ENCODE measurements at regions not wholly inside any gene's neighbourhood (a gene's known extent, or its start where the extent isn't known, plus 50 kb on each side); places are given as distances from the start of the nearest gene placed in this dataset.

- Histone ChIP-seq H3K9me3 (no peaks in the 10 kb centered on the region), H3K4me1 (peaks cover 13 to 38% (median 26%) of the 10 kb centered on the region in 4 donors), H3K4me3 (no peak overlapping the region), H3K27me3 (no peaks in the 10 kb centered on the region), H3K36me3 (no peaks in the 10 kb centered on the region), H3K27ac (peak overlapping the region; percentile 66 to 76 (median 70))
- DNase-seq = no peak
- in situ Hi-C loops (cut with MboI; ENCODE audit: low pct_ligation_motif_present in 1 of 4, low pct_unique_long_range_greater_than_20kb in 1 of 4, low sequenced_read_pairs in 3 of 4) (loop anchor here in 2 of 4 donors (10.0 to 25.0 kb wide), 2 partner anchors 272 to 525 kb away; no protein-coding TSS in a partner anchor), intact Hi-C loops (cut with DNase I; ENCODE audit: low total_unique reads) (no loop called here)
- TF ChIP-seq POLR2A (IDR thresholded peaks at IDR 0.05) (no peak), EP300 (IDR thresholded peaks at IDR 0.05; ENCODE audit: low read depth) (no peak), POLR2AphosphoS5 (IDR thresholded peaks at IDR 0.05) (no peak), CTCF (IDR thresholded peaks at IDR 0.05) (no peak)
- WGBS, 2 donors (ENCODE audit: low coverage in 1 of 2) = 50 to 58% methylated on average over 6 to 12 of the region's 12 CpGs
These were observed 170.1 kb upstream of the HAAO start for GRCh38 chr2:42962508-42962953.

GRCh38 chr2:42961961-42962360 lies 169.6 kb upstream of the HAAO start:
- Histone ChIP-seq H3K27ac (peak overlapping the region; percentile 66 to 76 (median 70)), H3K4me3 (no peak overlapping the region), H3K36me3 (no peaks in the 10 kb centered on the region), H3K9me3 (no peaks in the 10 kb centered on the region), H3K4me1 (peaks cover 13 to 43% (median 26%) of the 10 kb centered on the region in 4 donors), H3K27me3 (no peaks in the 10 kb centered on the region)
- no peak for TF ChIP-seq POLR2A (IDR thresholded peaks at IDR 0.05)
- TF ChIP-seq POLR2AphosphoS5 (IDR thresholded peaks at IDR 0.05) = no peak
- TF ChIP-seq CTCF (IDR thresholded peaks at IDR 0.05) = no peak
- no peak for TF ChIP-seq EP300 (IDR thresholded peaks at IDR 0.05; ENCODE audit: low read depth)
- intact Hi-C loops (cut with DNase I; ENCODE audit: low total_unique reads) = no loop called here
- no peak for DNase-seq
- in situ Hi-C loops (cut with MboI; ENCODE audit: low pct_ligation_motif_present in 1 of 4, low pct_unique_long_range_greater_than_20kb in 1 of 4, low sequenced_read_pairs in 3 of 4) = loop anchor here in 2 of 4 donors (10.0 to 25.0 kb wide), 2 partner anchors 273 to 525 kb away; no protein-coding TSS in a partner anchor
- 60 to 90% methylated on average over 6 to 7 of the region's 7 CpGs for WGBS, 2 donors (ENCODE audit: low coverage in 1 of 2)

- in situ Hi-C loops (cut with MboI; ENCODE audit: low pct_ligation_motif_present in 1 of 4, low pct_unique_long_range_greater_than_20kb in 1 of 4, low sequenced_read_pairs in 3 of 4) = loop anchor here in 2 of 4 donors (10.0 to 25.0 kb wide), 2 partner anchors 273 to 526 kb away; no protein-coding TSS in a partner anchor
These were observed 169.0 kb upstream of the HAAO start for GRCh38 chr2:42961385-42961811.

GRCh38 chr2:42960842-42961180 lies 168.4 kb upstream of the HAAO start:
- intact Hi-C loops (cut with DNase I; ENCODE audit: low total_unique reads) = no loop called here
- in situ Hi-C loops (cut with MboI; ENCODE audit: low pct_ligation_motif_present in 1 of 4, low pct_unique_long_range_greater_than_20kb in 1 of 4, low sequenced_read_pairs in 3 of 4) = loop anchor here in 2 of 4 donors (10.0 to 25.0 kb wide), 2 partner anchors 274 to 526 kb away; no protein-coding TSS in a partner anchor
- WGBS, 2 donors (ENCODE audit: low coverage in 1 of 2) = 67 to 84% methylated on average over 3 to 6 of the region's 6 CpGs
- Histone ChIP-seq H3K36me3 (no peaks in the 10 kb centered on the region), H3K4me3 (no peak overlapping the region), H3K27ac (peak overlapping the region; percentile 66 to 76 (median 70)), H3K4me1 (peaks cover 13 to 50% (median 26%) of the 10 kb centered on the region in 4 donors), H3K27me3 (no peaks in the 10 kb centered on the region), H3K9me3 (no peaks in the 10 kb centered on the region)
- TF ChIP-seq POLR2A (IDR thresholded peaks at IDR 0.05) = no peak
- TF ChIP-seq POLR2AphosphoS5 (IDR thresholded peaks at IDR 0.05) = no peak
- TF ChIP-seq EP300 (IDR thresholded peaks at IDR 0.05; ENCODE audit: low read depth) = no peak
- TF ChIP-seq CTCF (IDR thresholded peaks at IDR 0.05) = no peak
- no peak for DNase-seq

More at GRCh38 chr2:42961385-42961811, 169.0 kb upstream of the HAAO start:
- peak overlapping the region; percentile 66 to 76 (median 70) for H3K27ac ChIP-seq
- peaks cover 13 to 49% (median 26%) of the 10 kb centered on the region in 4 donors for H3K4me1 ChIP-seq
- WGBS, 2 donors (ENCODE audit: low coverage in 1 of 2) = 58 to 73% methylated on average over 5 to 15 of the region's 15 CpGs
- intact Hi-C loops (cut with DNase I; ENCODE audit: low total_unique reads) = no loop called here
- no peaks in the 10 kb centered on the region for H3K27me3 ChIP-seq
- DNase-seq = no peak
- no peaks in the 10 kb centered on the region for H3K9me3 ChIP-seq
- TF ChIP-seq POLR2AphosphoS5 (IDR thresholded peaks at IDR 0.05) = peak in 1 of 3 donors; percentile 30
- TF ChIP-seq EP300 (IDR thresholded peaks at IDR 0.05; ENCODE audit: low read depth) = no peak
- H3K36me3 ChIP-seq = no peaks in the 10 kb centered on the region
- H3K4me3 ChIP-seq = no peak overlapping the region

All from transverse colon (tissue), 4 donors.